ENCODE measurements at regions not wholly inside any gene's neighbourhood (a gene's known extent, or its start where the extent isn't known, plus 50 kb on each side); places are given as distances from the start of the nearest gene placed in this dataset.

DNA sequence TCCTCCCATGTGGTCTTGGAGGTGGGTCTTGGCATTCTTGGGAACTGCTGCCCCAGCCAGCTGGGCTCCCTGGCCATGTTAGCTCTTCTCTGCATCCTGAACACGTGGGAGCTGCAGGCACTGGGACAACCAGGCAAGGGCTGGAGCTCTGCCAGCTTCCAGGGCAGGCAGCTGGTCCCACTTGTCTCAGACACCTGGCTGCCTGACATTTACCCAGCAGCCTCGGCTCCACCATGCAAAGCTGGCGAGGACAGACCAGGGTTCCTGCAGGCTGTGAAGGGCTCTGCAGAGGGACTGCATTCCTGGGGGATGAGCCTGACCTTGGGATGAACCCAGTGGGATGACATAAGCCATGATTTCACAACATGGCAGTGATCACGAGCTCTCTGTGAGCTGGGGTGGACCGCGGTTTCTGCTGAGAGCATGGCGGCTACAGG is 99.0 kb upstream of the TSHZ3 start:
- no peak for TF ChIP-seq ZFX (IDR thresholded peaks at IDR 0.05)
- TF ChIP-seq CTCF (conservative IDR thresholded peaks at IDR 0.05) = no peak
- H3K27ac ChIP-seq = no peak overlapping the region

- no peak overlapping the region for H3K27ac ChIP-seq
- TF ChIP-seq CTCF (conservative IDR thresholded peaks at IDR 0.05) = no peak
- TF ChIP-seq ZFX (IDR thresholded peaks at IDR 0.05) = no peak
Measured at GRCh38 chr19:31449379-31449778, 100.1 kb upstream of the TSHZ3 start.

GRCh38 chr19:31450696-31451095 is 101.5 kb upstream of the TSHZ3 start:
- TF ChIP-seq CTCF (conservative IDR thresholded peaks at IDR 0.05) = no peak
- no peak for TF ChIP-seq ZFX (IDR thresholded peaks at IDR 0.05)
- no peak overlapping the region for H3K27ac ChIP-seq

- no peak for TF ChIP-seq ZFX (IDR thresholded peaks at IDR 0.05)
- TF ChIP-seq CTCF (conservative IDR thresholded peaks at IDR 0.05) = no peak
Measured at GRCh38 chr19:31451686-31452330, 102.6 kb upstream of the TSHZ3 start.

DNA sequence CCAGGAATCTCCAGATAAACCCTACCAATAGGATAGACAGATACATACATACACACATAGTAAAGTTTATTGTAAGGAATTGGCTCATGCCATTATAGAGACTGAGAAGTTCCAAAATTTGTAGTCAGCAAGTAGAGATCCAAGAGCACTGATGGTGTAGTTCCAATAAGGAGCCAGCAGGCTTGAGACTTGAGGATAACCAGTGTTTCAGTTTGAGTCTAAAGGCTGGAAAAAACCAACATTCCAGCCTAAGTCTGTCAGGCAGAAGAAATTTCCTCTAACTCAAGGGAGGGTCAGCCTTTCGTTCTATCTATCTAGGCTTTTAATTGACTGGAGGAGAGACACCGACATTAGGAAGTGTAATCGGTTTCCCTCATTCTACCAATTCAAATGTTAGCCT is 110.2 kb upstream of the TSHZ3 start:
- no peak for TF ChIP-seq ZFX (IDR thresholded peaks at IDR 0.05)
- TF ChIP-seq CTCF (conservative IDR thresholded peaks at IDR 0.05) = no peak; the same call in 1 of the 2 replicates
- no peak overlapping the region for H3K27ac ChIP-seq

More at GRCh38 chr19:31451686-31452330, 102.6 kb upstream of the TSHZ3 start:
- H3K27ac ChIP-seq = no peak overlapping the region

GRCh38 chr19:31461814-31462539 is 112.7 kb upstream of the TSHZ3 start:
- no peak overlapping the region for H3K27ac ChIP-seq
- TF ChIP-seq CTCF (conservative IDR thresholded peaks at IDR 0.05) (peak; percentile 18; the same call in 1 of the 2 replicates), ZFX (IDR thresholded peaks at IDR 0.05) (no peak)

DNA sequence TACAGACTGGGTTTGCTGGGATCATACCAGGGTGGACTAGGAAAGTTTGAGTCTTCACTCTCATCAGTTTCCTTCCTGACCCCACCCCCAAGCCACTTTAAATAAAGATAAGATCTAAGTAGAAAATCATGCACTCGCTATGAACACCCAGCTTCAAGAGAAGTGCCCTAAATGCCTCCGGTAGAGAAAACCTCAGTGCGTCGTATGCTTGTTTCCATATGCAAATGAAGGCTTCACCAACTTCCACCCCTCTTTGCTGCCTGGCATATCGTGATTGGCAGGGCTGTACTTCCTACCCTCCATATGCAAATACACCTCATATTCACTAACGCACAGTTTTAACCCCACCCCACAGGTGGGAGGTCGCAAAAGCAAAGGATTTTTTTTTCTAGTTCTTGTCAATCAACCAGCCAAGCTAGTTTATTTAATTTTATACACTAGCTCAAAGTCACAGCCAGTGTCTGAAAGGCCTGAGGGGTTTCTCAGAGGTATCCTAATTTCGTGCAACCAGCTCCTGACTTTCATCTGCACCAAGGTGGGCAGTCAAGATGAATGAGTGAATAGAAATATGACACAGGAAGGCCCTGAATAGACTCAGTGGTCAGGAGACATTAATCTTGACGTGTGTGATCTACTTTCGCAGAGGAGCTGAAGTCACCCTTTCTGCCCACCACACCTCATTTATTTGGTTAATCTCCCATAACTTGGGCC is 121.1 kb upstream of the TSHZ3 start:
- no peak overlapping the region for H3K27ac ChIP-seq
- TF ChIP-seq ZFX (IDR thresholded peaks at IDR 0.05) = no peak
- TF ChIP-seq CTCF (conservative IDR thresholded peaks at IDR 0.05) = no peak

Measured in C4-2B (cell line).